ENCODE measurements at regions not wholly inside any gene's neighbourhood (a gene's known extent, or its start where the extent isn't known, plus 50 kb on each side); places are given as distances from the start of the nearest gene placed in this dataset.

- Histone ChIP-seq H2BK120ac (ENCODE audit: low read depth, low read length, poor library complexity, severe bottlenecking) (no peak overlapping the region), H3K18ac (ENCODE audit: insufficient read length, low read depth, low read length) (no peak overlapping the region), H3K27me3 (ENCODE audit: insufficient read depth, low read length) (no peaks in the 10 kb centered on the region), H4K8ac (replicated peaks; ENCODE audit: insufficient read length, low read depth, low read length) (no peak overlapping the region), H4K20me1 (ENCODE audit: control insufficient read depth, insufficient read depth, insufficient read length) (no peaks in the 10 kb centered on the region), H3K27ac (ENCODE audit: insufficient read length, low read depth, low read length) (no peak overlapping the region), H2BK20ac (ENCODE audit: low read depth, low read length, poor library complexity, severe bottlenecking) (no peak overlapping the region), H2AFZ (ENCODE audit: low read length) (no peak overlapping the region), H3K56ac (ENCODE audit: insufficient read length, low read depth, low read length) (no peak overlapping the region), H2BK5ac (ENCODE audit: insufficient read length, low read length) (no peak overlapping the region), H3T11ph (ENCODE audit: low read length) (no peak overlapping the region), H3K14ac (ENCODE audit: insufficient read depth, low read length) (no peak overlapping the region), H3K79me1 (ENCODE audit: insufficient read depth, low read depth, low read length, poor library complexity, severe bottlenecking) (no peaks in the 10 kb centered on the region), H3K23me2 (ENCODE audit: insufficient read length, low read depth, low read length, poor library complexity, severe bottlenecking) (no peaks in the 10 kb centered on the region), H3K79me2 (ENCODE audit: insufficient read depth, low read length) (no peaks in the 10 kb centered on the region), H2BK15ac (ENCODE audit: low read depth, low read length) (no peak overlapping the region), H3K9me3 (ENCODE audit: control insufficient read depth, low read depth, low read length) (no peaks in the 10 kb centered on the region), H4K91ac (ENCODE audit: insufficient read length, low read depth, low read length) (no peak overlapping the region), H4K5ac (ENCODE audit: insufficient read length, low read depth, low read length) (no peak overlapping the region), H3K9ac (ENCODE audit: extremely low read depth, insufficient read length, low read length) (no peak overlapping the region), H3K4me2 (ENCODE audit: insufficient read depth, insufficient read length, low read length) (no peak overlapping the region), H2AK5ac (ENCODE audit: insufficient read length, low read length) (no peak overlapping the region), H2BK12ac (ENCODE audit: insufficient read length, low read depth, low read length) (no peak overlapping the region), H3K23ac (ENCODE audit: insufficient read length, low read depth, low read length) (no peak overlapping the region), H3K4me1 (ENCODE audit: insufficient read depth, low read length) (no peaks in the 10 kb centered on the region), H3K4ac (ENCODE audit: low read depth, low read length) (no peak overlapping the region)
- no CpG with 5 or more reads among the region's 3 CpGs for WGBS (ENCODE audit: extremely low coverage, insufficient read length, low lambda C conversion rate)
- Mint-ChIP-seq H3K36me3 (ENCODE audit: insufficient read depth in 1 of 3, low read depth in 3 of 3) (no peaks in the 10 kb centered on the region; a peak in 1 of 7 replicates), H3K9me3 (no peaks in the 10 kb centered on the region; a peak in 1 of 5 replicates), H3K27ac (no peak overlapping the region), H3K4me1 (peaks cover 0 to 4% of the 10 kb centered on the region in 2 experiments; a peak in 1 of 4 replicates), H3K4me3 (no peak overlapping the region), H3K27me3 (ENCODE audit: low read depth) (no peaks in the 10 kb centered on the region; the same call in 1 of the 2 replicates)
- DNase-seq, result no peak
- TF ChIP-seq CTCF (conservative IDR thresholded peaks at IDR 0.05), result no peak
These were observed 899.6 kb upstream of the SLC35B3 start for GRCh38 chr6:9334979-9335378.

Data from H9 (cell line).